CD4-positive, alpha-beta T cell treated with Interleukin-6 for 4 hours (primary cell): ENCODE measurements at regions not wholly inside any gene's neighbourhood (a gene's known extent, or its start where the extent isn't known, plus 50 kb on each side); places are given as distances from the start of the nearest gene placed in this dataset.

Source experiments
- DNase-seq: peaks from one replicate; pipeline ENCODE4 v3.0.0-alpha.2; 2020; ENCODE audit warnings: mixed read lengths

GRCh38 chr12:126481688-126482087 lies 1416.5 kb downstream of the AACS start:
- DNase-seq = no peak

DNA sequence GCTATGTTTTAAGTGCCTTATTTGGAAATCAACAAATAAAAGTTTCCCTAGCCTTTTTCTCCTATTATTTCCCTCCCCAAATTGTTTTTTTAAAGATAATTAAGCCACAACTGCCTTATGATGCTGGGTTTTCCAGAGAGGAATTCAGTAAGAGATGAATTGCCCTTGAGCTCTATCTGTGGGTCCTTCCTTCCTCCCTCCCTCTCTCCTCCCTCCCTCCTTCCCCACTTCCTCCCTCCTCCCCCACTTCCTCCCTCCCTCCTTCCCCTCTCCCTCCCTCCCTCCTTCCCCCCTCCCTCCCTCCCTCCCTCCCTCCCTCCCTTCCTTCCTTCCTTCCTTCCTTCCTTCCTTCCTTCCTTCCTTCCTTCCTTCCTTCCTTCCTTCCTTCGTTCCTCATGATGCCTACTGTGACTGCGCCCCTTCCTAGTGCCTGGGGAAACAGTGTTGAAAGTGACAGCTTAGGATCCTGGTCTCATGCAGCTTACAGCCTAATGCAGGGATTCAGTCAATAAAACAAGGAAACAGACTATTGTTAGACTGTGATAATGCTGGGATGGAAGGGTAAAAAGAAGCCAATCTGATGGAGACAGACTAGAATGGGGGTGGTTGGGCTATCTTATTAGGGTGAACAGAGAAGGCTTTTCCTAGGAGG lies 1417.1 kb downstream of the AACS start:
- no peak for DNase-seq

DNA sequence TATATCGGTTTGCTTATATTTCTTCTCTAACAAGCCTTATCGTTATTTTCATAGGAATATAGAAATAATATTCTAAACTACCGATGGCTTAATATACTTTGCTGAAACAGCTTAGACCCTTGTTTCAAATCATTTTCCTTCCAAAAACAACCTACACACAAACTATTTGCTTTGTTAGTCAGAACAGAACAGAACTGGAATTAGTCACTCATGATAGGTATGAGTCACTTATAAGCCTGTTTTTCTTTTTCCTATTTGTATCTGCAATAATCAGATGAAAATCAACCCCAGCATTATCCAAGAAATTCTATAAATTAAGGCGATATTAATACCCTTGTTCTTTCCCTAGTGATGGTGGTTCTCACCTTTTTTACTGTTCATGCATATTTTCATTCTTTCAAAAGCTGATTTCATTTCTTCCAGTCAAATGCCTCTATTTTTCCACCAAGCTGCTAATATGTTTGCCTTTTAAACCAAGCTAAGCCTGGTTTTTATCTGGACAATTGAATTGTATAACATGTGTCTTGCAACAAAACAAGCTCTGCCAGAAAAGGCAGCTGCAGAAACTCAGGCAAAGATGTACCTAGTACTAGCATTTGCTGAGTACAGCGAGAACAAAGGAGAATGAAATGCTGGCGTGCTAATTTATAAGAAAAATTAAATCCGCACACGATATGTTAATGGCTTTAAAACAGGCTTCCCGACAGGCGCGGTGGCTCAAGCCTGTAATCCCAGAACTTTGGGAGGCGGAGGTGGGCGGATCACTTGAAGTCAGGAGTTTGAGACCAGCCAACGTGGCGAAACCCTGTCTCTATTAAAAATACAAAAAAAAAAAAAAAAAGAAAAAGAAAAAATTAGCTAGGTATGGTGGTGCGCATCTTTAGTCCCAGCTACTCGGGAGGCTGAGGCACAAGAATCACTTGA lies 1418.2 kb downstream of the AACS start:
- no peak for DNase-seq

DNA sequence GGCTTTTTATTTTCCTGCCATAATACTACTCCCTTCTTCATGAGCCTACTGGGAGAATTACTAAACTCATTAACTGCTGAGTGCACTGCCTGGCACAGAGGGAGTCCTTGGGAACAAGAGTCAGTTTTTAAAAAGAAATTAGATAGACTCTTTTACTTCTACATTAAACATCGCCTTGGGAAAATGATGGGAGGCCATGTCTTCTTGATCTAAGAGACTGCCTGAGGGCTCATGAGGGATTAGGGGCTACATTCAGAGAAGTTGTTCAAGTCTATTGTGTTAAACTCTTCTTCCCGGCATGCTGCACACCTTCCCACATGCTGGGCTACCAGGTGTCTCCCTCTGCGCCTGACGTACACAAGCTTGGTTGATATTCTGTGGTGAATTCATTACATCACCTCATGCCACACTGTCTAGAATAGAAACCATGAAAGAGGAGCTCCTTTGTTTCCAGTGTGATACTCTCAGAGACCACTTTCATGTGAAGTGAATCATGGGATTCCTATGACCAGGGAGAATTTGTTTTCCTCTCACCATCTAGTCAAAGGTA lies 1422.3 kb downstream of the AACS start:
- no peak for DNase-seq

GRCh38 chr12:126488806-126489205 lies 1423.6 kb downstream of the AACS start:
- DNase-seq = no peak

GRCh38 chr12:126492181-126492580 lies 1426.9 kb downstream of the AACS start:
- DNase-seq = no peak

DNA sequence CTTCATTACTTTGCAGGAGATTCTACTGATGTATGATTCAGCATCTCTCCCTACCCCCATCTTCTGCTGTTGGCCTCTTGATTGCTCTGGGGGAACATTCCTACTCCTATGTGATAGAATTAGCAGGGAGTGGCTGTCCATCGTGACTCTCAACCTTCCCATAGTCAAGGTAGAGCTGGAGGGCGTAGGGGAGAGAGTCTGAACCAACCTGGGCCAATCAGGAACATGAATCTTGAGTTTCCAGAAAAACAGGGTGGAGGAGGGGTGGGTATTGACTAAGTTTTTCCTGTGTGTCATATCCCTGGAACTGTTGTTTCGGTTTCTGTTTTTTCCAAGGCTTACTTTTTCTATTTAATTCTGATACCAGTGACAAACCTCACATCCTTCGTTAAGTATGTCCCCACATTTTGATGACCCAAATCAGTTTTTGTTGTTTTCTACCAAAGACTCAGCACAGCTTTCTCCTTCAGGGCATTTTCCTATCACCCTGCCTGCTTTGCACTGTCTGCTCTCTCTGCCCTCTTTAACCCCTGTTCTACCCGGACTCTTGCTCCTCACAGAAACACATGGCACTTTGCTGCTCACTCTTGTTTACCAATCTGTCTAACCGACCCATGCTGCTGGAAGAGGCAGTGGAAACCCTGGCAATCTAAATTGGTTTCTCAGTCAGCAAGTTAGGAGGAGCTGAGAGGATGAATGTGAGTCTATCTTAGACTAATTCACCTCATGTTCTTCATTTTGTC lies 1428.3 kb downstream of the AACS start:
- no peak for DNase-seq

- no peak for DNase-seq
Observed at GRCh38 chr12:126496201-126496600, 1431.0 kb downstream of the AACS start.

- no peak for DNase-seq
Observed at GRCh38 chr12:126506426-126507182, 1441.4 kb downstream of the AACS start.

- no peak for DNase-seq
Observed at GRCh38 chr12:126507231-126507630, 1442.0 kb downstream of the AACS start.

DNA sequence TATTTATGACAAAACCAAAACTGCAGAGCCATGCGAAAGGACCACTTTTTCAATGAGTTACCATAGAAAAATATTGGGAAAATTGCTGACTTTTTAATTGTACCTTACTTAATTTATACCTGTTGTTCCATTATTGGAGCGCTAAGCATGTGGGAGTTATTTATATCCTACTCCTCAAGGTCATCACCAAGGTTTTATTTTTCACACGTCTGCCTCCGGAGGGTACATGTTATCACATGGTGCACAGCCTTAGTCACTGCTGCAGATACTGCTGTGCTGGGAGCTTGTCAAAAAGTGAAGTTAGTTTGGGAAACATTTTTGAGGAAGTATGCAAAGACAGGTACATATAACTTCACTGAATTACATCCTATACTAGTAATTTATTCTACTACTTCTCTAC lies 1444.3 kb downstream of the AACS start:
- no peak for DNase-seq

GRCh38 chr12:126510630-126511029 lies 1445.4 kb downstream of the AACS start:
- no peak for DNase-seq

- no peak for DNase-seq
Observed at GRCh38 chr12:126512916-126513913, 1448.0 kb downstream of the AACS start.

DNA sequence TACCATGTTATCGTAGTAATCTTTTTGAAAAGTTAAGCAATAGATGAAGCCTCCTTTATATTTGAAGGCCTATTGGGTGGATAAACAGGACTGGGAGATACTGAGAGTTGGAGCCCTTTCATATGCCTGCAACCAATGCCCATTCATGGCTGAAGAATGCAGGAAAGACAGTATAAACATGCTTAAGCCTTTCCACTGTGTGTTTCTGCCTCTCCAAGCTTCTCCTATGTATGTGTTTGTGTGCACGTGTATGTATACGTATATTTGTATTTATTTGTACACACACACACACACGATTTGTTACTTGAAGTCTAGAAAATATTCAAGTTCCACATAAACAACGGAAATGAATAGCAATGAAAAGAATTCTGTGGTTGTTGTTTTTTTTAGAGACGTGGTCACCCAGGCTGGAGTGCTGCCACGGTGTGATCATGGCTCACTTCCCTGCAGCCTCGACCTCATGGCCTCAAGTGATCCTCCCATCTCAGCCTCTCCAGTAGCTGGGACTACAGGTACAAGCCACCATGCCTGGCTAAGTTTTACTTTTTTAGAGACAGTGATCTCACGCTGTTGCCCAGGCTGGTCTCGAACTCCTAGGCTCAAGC lies 1453.5 kb downstream of the AACS start:
- DNase-seq = no peak

DNA sequence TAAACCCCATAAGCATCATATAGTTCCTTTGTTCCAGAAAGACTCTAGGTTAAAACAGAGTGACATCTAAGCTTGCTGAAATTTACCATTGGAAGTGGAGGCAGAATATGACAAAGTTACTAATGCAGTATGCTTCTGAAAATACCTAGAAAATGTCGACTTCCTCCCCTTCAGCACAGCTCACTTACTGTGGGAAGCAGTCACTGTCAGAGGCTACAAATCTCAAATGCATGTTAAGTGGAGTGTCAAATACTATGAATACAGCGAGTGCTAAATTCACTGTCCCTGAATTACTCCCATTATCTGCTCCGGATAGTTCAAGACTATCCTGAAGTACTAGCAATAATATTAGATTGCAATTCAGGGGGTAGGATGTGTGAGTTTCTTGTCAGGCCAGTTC lies 1454.6 kb downstream of the AACS start:
- no peak for DNase-seq

DNA sequence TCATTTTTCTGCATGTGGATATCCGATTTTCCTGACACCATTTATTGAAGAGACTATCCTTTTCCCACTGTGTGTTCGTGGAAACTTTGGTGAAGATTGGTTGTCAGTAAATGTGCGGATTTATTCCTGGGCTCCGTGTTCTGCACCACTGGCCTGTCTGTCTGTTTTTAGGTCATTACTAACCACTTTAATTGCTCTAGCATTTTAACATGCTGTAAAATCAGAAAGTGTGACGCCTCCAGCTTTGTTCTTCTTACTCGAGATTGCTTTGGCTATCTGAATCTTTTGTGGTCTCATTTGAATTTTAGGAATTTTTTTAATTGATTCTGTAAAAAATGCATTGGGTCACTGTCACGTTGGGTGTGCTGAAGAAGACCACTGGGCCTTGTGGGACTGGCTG lies 1458.7 kb downstream of the AACS start:
- DNase-seq = no peak

- DNase-seq = no peak
Observed at GRCh38 chr12:126534495-126534894, 1469.3 kb downstream of the AACS start.

DNA sequence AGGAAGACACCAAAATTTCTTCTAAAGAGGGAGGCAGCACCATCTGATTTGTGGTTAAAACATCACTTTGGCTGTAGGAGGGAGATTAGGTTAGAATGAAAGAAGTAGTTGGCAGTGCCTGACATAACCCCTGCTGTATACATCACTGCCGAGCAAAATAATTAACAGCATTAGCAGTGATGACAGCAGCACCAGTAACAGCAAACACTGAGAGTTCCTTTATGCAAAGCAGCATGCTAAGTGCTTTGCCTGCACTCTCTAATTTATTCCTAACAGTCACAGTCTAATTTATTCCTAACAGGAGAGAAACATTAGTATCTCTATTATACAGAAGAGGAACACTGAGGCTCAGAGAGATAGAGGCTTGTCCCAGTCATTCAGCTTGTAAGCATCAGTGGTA lies 1469.7 kb downstream of the AACS start:
- no peak for DNase-seq

DNA sequence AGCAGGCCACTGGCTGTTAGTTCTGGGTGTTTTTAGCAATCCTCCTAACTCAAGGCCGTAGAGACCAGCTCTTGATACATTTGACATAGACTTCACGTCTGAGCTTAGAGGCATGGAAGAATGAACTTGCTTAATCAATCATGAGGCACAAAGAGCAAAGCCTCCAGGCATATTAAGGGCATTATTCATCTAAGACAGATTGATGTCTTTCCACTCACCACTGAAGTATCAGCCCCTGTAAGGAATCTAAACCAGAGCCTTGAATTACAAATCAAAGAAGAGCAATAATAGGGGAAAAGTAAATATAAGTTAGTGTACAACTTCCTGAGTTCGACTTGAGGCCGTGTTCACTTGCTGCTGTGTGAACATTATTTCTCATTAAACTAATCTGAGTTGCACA lies 1470.7 kb downstream of the AACS start:
- DNase-seq = no peak

- no peak for DNase-seq
Observed at GRCh38 chr12:126537961-126538530, 1472.8 kb downstream of the AACS start.
